ENCODE measurements at regions not wholly inside any gene's neighbourhood (a gene's known extent, or its start where the extent isn't known, plus 50 kb on each side); places are given as distances from the start of the nearest gene placed in this dataset.

DNA sequence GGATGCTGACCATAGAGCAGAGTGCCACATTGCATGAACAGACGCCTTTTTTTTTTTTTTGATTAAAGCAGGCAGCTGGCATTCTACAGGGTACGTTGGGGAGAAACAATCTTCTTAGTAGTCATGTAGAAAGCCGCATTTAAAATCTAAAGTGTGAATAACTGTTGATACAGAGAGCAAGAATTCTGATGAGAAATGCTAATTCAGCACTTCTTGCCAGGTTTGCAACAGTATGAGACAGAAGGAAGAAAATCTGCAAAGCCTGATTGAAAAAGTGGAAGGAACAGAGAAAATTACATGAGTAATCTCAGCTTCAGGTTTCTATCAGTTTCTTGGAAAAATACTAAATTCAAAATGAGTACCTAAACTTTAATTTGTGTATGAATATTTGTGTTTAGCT lies 232.7 kb upstream of the CHRM2 start:
- no peak overlapping the region for H3K4me3 ChIP-seq (ENCODE audit: extremely low read depth in 1 of 4, insufficient read depth in 2 of 4, low read depth in 3 of 4, low read length in 4 of 4)
- H3K23ac ChIP-seq (ENCODE audit: insufficient read length), result no peak overlapping the region
- H3K4ac ChIP-seq (replicated peaks; ENCODE audit: insufficient read length, low read depth, low read length), result no peak overlapping the region
- H4K20me1 ChIP-seq (replicated peaks in 1 of 2; ENCODE audit: control insufficient read depth in 1 of 2, insufficient read depth in 2 of 2, low read length in 2 of 2), result no peaks in the 10 kb centered on the region
- no peak overlapping the region for H2BK15ac ChIP-seq (ENCODE audit: low read length)
- ChIA-PET POLR2A (ENCODE audit: partially characterized antibody) (no interaction called here), CTCF (ENCODE audit: partially characterized antibody) (no interaction called here)
- H3K4me1 ChIP-seq (replicated peaks in 1 of 4; ENCODE audit: control insufficient read depth in 3 of 4, insufficient read depth in 4 of 4, low read length in 3 of 4), result peaks cover 0 to 6% (median 3%) of the 10 kb centered on the region in 4 experiments; a peak in 3 of 7 replicates
- H2BK120ac ChIP-seq (replicated peaks; ENCODE audit: low read depth, low read length), result no peak overlapping the region
- H3K18ac ChIP-seq (ENCODE audit: extremely low read depth, low read length), result no peak overlapping the region
- no peak overlapping the region for H3K4me2 ChIP-seq (ENCODE audit: insufficient read depth in 1 of 2, low read depth in 2 of 2, low read length in 2 of 2)
- no peak overlapping the region for H3K56ac ChIP-seq (replicated peaks; ENCODE audit: insufficient read length, low read depth, low read length)
- no peaks in the 10 kb centered on the region for H3K23me2 ChIP-seq (ENCODE audit: low read depth, low read length)
- no peak for FAIRE-seq
- no peaks in the 10 kb centered on the region for H3K36me3 ChIP-seq (ENCODE audit: control insufficient read depth in 2 of 4, insufficient read depth in 4 of 4, low read length in 3 of 4)
- no peak overlapping the region for H2BK20ac ChIP-seq (ENCODE audit: low read length)
- H4K8ac ChIP-seq (ENCODE audit: extremely low read depth, insufficient read depth, low read length), result no peak overlapping the region
- no peak overlapping the region for H2BK5ac ChIP-seq (ENCODE audit: low read depth, low read length)
- 96% methylated on average over 3 of the region's 3 CpGs; no CpG with 5 or more reads in 1 of the 2 experiments for WGBS, 2 experiments (ENCODE audit: extremely low coverage in 1 of 2, insufficient coverage in 1 of 2, insufficient read length in 1 of 2, insufficient replicate concordance in 2 of 2, low coverage in 1 of 2, low lambda C conversion rate in 2 of 2, missing lambda C conversion rate in 1 of 2)
- no peak overlapping the region for H2AFZ ChIP-seq (ENCODE audit: low read length)
- H4K91ac ChIP-seq (replicated peaks; ENCODE audit: insufficient read length, low read length), result no peak overlapping the region
- H3K27ac ChIP-seq (ENCODE audit: low read depth, low read length), result no peak overlapping the region
- H3K27me3 ChIP-seq (replicated peaks in 1 of 4; ENCODE audit: control insufficient read depth in 3 of 4, extremely low read depth in 1 of 4, insufficient read depth in 3 of 4, low read length in 3 of 4), result no peaks in the 10 kb centered on the region
- H3K79me2 ChIP-seq (ENCODE audit: control insufficient read depth in 1 of 2, insufficient read depth in 2 of 2, low read length in 2 of 2), result no peaks in the 10 kb centered on the region
- H3K14ac ChIP-seq (ENCODE audit: insufficient read length), result no peak overlapping the region
- no peaks in the 10 kb centered on the region; a peak in 1 of 4 replicates for H3K9me3 ChIP-seq (ENCODE audit: insufficient read depth in 2 of 2, low read depth in 1 of 2, low read length in 1 of 2)
- DNase-seq (ENCODE audit: low read depth in 1 of 2, low spot score in 2 of 2), result no peak
- H2BK12ac ChIP-seq (ENCODE audit: low read depth, low read length), result no peak overlapping the region
- H2AK5ac ChIP-seq (ENCODE audit: low read depth, low read length), result no peak overlapping the region
- no peaks in the 10 kb centered on the region for H3K79me1 ChIP-seq (ENCODE audit: low read depth, low read length)
- H3K9ac ChIP-seq (replicated peaks in 1 of 4; ENCODE audit: extremely low read depth in 1 of 4, low read depth in 3 of 4, low read length in 3 of 4), result no peak overlapping the region
- H4K5ac ChIP-seq (ENCODE audit: insufficient read length, low read depth, low read length), result no peak overlapping the region
- TF ChIP-seq KDM1A (IDR thresholded peaks at IDR 0.05; ENCODE audit: borderline replicate concordance, low read length) (no peak), MAFK (IDR thresholded peaks at IDR 0.05; ENCODE audit: low read depth, low read length) (peak; percentile 64), SUZ12 (IDR thresholded peaks at IDR 0.05; ENCODE audit: low read length) (no peak), JUN (IDR thresholded peaks at IDR 0.05; ENCODE audit: low read depth, low read length) (no peak), SP1 (IDR thresholded peaks at IDR 0.05; ENCODE audit: low read depth, low read length) (no peak), HDAC6 (IDR thresholded peaks at IDR 0.05; ENCODE audit: low read depth, low read length) (no peak), SIN3A (conservative IDR thresholded peaks at IDR 0.05 in 1 of 2, IDR thresholded peaks at IDR 0.05 in 1 of 2; ENCODE audit: low read depth in 1 of 2, low read length in 2 of 2) (no peak), E2F6 (IDR thresholded peaks at IDR 0.05) (no peak)
- TF ChIP-seq, protein P1, sequence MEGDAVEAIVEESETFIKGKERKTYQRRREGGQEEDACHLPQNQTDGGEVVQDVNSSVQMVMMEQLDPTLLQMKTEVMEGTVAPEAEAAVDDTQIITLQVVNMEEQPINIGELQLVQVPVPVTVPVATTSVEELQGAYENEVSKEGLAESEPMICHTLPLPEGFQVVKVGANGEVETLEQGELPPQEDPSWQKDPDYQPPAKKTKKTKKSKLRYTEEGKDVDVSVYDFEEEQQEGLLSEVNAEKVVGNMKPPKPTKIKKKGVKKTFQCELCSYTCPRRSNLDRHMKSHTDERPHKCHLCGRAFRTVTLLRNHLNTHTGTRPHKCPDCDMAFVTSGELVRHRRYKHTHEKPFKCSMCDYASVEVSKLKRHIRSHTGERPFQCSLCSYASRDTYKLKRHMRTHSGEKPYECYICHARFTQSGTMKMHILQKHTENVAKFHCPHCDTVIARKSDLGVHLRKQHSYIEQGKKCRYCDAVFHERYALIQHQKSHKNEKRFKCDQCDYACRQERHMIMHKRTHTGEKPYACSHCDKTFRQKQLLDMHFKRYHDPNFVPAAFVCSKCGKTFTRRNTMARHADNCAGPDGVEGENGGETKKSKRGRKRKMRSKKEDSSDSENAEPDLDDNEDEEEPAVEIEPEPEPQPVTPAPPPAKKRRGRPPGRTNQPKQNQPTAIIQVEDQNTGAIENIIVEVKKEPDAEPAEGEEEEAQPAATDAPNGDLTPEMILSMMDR (IDR thresholded peaks at IDR 0.05; ENCODE audit: control extremely low read depth in 1 of 3, insufficient read depth in 1 of 3, low read depth in 1 of 3, low read length in 3 of 3), result no peak
